GM21825 (cell line): ENCODE measurements at regions not wholly inside any gene's neighbourhood (a gene's known extent, or its start where the extent isn't known, plus 50 kb on each side); places are given as distances from the start of the nearest gene placed in this dataset.
"Not testable (repeated sequence)": the region's sequence is repeated elsewhere in the genome, so short reads cannot be mapped to it uniquely, and the experiment has no call there.

ENCODE experiments used
- ATAC-seq: cut with Tn5 transposase; IDR thresholded peaks from one replicate; pipeline ENCODE4 v1.9.1; 2021; ENCODE audit warnings: mild to moderate bottlenecking, moderate library complexity; ENCODE audit not compliant: unreplicated experiment

- ATAC-seq = no peak
Observed at GRCh38 chr11:121872356-121872755, 243.7 kb downstream of the BLID start.

- no peak for ATAC-seq
Observed at GRCh38 chr11:121870206-121871045, 245.6 kb downstream of the BLID start.

GRCh38 chr11:121869478-121869877, 246.5 kb downstream of the BLID start:
- ATAC-seq = no peak

GRCh38 chr11:121866754-121867153, 249.3 kb downstream of the BLID start:
- no peak for ATAC-seq

GRCh38 chr11:121864660-121865059, 251.4 kb downstream of the BLID start:
- ATAC-seq = no peak

- ATAC-seq = no peak
Observed at GRCh38 chr11:121863126-121863525, 252.9 kb downstream of the BLID start.

- not testable (repeated sequence) for ATAC-seq
Observed at GRCh38 chr11:121855138-121855537, 260.9 kb downstream of the BLID start.

GRCh38 chr11:121844016-121844415, 272.0 kb downstream of the BLID start:
- ATAC-seq = no peak

- no peak for ATAC-seq
Observed at GRCh38 chr11:121842192-121842585, 273.8 kb downstream of the BLID start.

GRCh38 chr11:121841487-121842191, 274.4 kb downstream of the BLID start:
- no peak for ATAC-seq

GRCh38 chr11:121839781-121840180, 276.2 kb downstream of the BLID start:
- no peak for ATAC-seq

- ATAC-seq = no peak
Observed at GRCh38 chr11:121838571-121838970, 277.4 kb downstream of the BLID start.

GRCh38 chr11:121833970-121834369, 282.0 kb downstream of the BLID start:
- no peak for ATAC-seq

- ATAC-seq = no peak
Observed at GRCh38 chr11:121829159-121829643, 286.8 kb downstream of the BLID start.

GRCh38 chr11:121814962-121815361, 301.1 kb downstream of the BLID start:
- ATAC-seq = no peak

GRCh38 chr11:121814296-121814695, 301.7 kb downstream of the BLID start:
- ATAC-seq = no peak

- ATAC-seq = no peak
Observed at GRCh38 chr11:121810291-121810690, 305.7 kb downstream of the BLID start.

- no peak for ATAC-seq
Observed at GRCh38 chr11:121808096-121808495, 307.9 kb downstream of the BLID start.

GRCh38 chr11:121807051-121807450, 309.0 kb downstream of the BLID start:
- ATAC-seq = no peak

- ATAC-seq = no peak
Observed at GRCh38 chr11:121802542-121802941, 313.5 kb downstream of the BLID start.

- ATAC-seq = no peak
Observed at GRCh38 chr11:121801781-121802180, 314.2 kb downstream of the BLID start.

- no peak for ATAC-seq
Observed at GRCh38 chr11:121801394-121801748, 314.6 kb downstream of the BLID start.
